VCaP (cell line): ENCODE measurements at regions not wholly inside any gene's neighbourhood (a gene's known extent, or its start where the extent isn't known, plus 50 kb on each side); places are given as distances from the start of the nearest gene placed in this dataset.

Experiments used
- H3K27ac ChIP-seq: fragments of 450-650 bp; 2 replicates; pipeline ENCODE4 v1.5.1; 2017
- CTCF ChIP-seq: fragments of 450-650 bp; conservative IDR thresholded peaks from 2 replicates; pipeline ENCODE4 v1.5.1; 2017; ENCODE audit warnings: mild to moderate bottlenecking, moderate library complexity

DNA sequence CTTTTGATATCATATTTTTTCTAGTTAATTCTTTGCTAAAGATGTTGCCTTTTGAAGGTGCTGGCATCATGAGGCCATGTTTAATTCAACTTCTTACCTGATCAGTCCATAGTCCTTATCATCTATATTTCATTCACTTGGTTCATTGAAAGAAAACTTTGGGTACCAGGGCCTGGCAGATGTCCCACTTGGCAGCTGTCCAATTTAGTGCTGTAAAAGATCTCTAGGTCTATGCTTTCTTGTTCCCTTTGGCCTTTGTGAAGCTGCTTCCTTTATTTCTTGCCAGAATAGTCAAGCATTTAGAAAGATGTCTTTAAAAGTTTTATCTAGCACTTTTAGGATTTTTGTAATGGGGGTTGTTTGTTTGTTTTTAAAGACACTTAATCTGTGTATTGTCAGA, 61.7 kb upstream of the EYA4 start:
- no peak overlapping the region for H3K27ac ChIP-seq
- no peak for TF ChIP-seq CTCF

GRCh38 chr6:133183691-133184090, 57.5 kb upstream of the EYA4 start:
- H3K27ac ChIP-seq: no peak overlapping the region
- TF ChIP-seq CTCF: no peak

GRCh38 chr6:133184798-133185372, 56.3 kb upstream of the EYA4 start:
- peak; percentile 67 for TF ChIP-seq CTCF
- H3K27ac ChIP-seq: no peak overlapping the region

- no peak overlapping the region for H3K27ac ChIP-seq
- TF ChIP-seq CTCF: no peak
Observed at GRCh38 chr6:133185731-133186130, 55.4 kb upstream of the EYA4 start.

DNA sequence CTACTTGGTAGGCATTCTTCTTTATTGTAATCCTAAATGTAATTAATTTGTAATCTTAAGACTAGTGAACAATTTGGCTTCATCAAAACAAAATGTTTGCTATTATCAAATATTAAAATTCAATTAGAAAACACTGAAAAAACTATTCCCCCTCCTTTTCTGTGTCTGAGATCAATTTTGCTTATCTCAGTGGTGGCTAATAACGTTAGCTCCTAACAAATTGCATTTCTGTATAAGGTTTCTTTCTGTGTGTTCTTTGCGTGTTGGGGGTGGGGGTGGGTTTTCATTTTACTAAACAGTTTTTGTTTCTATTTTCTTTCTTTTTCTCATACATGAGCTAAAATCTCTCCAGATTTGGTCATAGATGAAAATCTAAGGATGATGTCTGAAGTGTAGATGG, 54.0 kb upstream of the EYA4 start:
- no peak overlapping the region for H3K27ac ChIP-seq

GRCh38 chr6:133187657-133188453, 53.3 kb upstream of the EYA4 start:
- H3K27ac ChIP-seq: no peak overlapping the region
- TF ChIP-seq CTCF: no peak

More for the DNA sequence above, 54.0 kb upstream of the EYA4 start:
- no peak for TF ChIP-seq CTCF

- TF ChIP-seq CTCF: no peak
Observed at GRCh38 chr6:133190912-133191311, 50.2 kb upstream of the EYA4 start.

More at GRCh38 chr6:133190912-133191311, 50.2 kb upstream of the EYA4 start:
- no peak overlapping the region for H3K27ac ChIP-seq
